Heart left ventricle (tissue), 13 donors: ENCODE measurements at regions not wholly inside any gene's neighbourhood (a gene's known extent, or its start where the extent isn't known, plus 50 kb on each side); places are given as distances from the start of the nearest gene placed in this dataset.

ENCODE experiments used
- POLR2A ChIP-seq, 2 donors: fragments of 450-650 bp; IDR thresholded peaks; one replicate each; pipeline ENCODE4 v1.6.1; 2017; ENCODE audit warnings: antibody characterized with exemption in 2 of 2, mild to moderate bottlenecking in 2 of 2, moderate library complexity in 2 of 2
- TF ChIP-seq, protein P1 (sequence below), 12 donors: fragments of 200-600 bp; sonication (generic) in 4 of 12; IDR thresholded peaks; one replicate each; pipeline versions ENCODE4 v1.5.0 to v1.8.0; 2018 to 2022; ENCODE audit warnings: antibody characterized with exemption in 12 of 12, mild to moderate bottlenecking in 5 of 12
- donor health status: ischemic (EF 13 %, LVEDD 7.1; RV severe dilation, severe dysfunction).
- donor health status: DM: no; HTN: yes; CAD: no.
- donor health status: DM: no; HTN: no; CAD: no.
- donor health status: ischemic (EF 25% LVEDD 6.9; RV normal size, moderate dysfunction).
- donor health status: ischemic (EF 25% LVEDD 5.7; RV mildly dilated, moderate dysfunction).
- donor health status: ischemic (EF 35%, LVEDD 5.7; RV mildly dilated, moderate dysfunction).
- donor health status: nonischemic (EF 11% LVEDD 7.7; RV severe dilation, severe dysfunction).
- donor health status: DM: yes; HTN: yes; CAD: no.
- donor health status: PGD.
- donor health status: ischemic (EF 29% LVEDD 5.4; RV normal size, mild dysfunction).
- donor health status: nonischemic (EF 23%, LVEDD 6.1; RV moderate dilation, normal function).

DNA sequence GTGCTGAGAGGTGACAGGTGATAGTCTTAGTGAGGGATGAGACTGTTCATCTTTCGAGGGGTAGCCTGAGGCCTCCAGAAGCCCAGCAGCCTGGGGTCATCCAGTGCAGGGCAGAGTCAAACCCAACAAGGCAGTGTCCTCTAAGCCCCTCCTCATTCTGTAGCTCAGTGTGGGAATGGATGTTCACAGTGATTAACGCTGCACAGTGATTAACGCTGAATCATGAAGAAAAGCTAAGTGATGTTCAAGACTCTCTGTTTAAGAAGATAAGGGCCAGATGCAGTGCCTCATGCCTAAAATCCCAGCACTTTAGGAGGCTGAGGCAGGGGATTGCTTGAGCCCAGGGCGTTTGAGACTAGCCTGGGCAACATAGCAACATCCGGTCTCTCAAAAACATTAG is 56.3 kb upstream of the LAPTM4A start:
- TF ChIP-seq, protein P1, sequence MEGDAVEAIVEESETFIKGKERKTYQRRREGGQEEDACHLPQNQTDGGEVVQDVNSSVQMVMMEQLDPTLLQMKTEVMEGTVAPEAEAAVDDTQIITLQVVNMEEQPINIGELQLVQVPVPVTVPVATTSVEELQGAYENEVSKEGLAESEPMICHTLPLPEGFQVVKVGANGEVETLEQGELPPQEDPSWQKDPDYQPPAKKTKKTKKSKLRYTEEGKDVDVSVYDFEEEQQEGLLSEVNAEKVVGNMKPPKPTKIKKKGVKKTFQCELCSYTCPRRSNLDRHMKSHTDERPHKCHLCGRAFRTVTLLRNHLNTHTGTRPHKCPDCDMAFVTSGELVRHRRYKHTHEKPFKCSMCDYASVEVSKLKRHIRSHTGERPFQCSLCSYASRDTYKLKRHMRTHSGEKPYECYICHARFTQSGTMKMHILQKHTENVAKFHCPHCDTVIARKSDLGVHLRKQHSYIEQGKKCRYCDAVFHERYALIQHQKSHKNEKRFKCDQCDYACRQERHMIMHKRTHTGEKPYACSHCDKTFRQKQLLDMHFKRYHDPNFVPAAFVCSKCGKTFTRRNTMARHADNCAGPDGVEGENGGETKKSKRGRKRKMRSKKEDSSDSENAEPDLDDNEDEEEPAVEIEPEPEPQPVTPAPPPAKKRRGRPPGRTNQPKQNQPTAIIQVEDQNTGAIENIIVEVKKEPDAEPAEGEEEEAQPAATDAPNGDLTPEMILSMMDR (IDR thresholded peaks at IDR 0.05), result no peak
- TF ChIP-seq POLR2A (IDR thresholded peaks at IDR 0.05), result no peak
